Upper lobe of left lung (tissue), 6 donors: ENCODE measurements at regions not wholly inside any gene's neighbourhood (a gene's known extent, or its start where the extent isn't known, plus 50 kb on each side); places are given as distances from the start of the nearest gene placed in this dataset.
"Not testable (repeated sequence)": the region's sequence is repeated elsewhere in the genome, so short reads cannot be mapped to it uniquely, and the experiment has no call there.

ENCODE experiments used
- ATAC-seq, 2 donors: fragments of 200-7000 bp; cut with Tn5 transposase; one replicate each; pipeline ENCODE4 v1.9.1; 2022; ENCODE audit warnings: mild to moderate bottlenecking in 2 of 2, moderate library complexity in 2 of 2; ENCODE audit not compliant: low FRiP score in 2 of 2
- DNase-seq, 2 donors: peaks; one replicate each; pipeline ENCODE4 v3.0.0-alpha.2; 2019 to 2020
- H3K27ac ChIP-seq, 4 donors: fragments of 200-600 bp; sonication (generic); one replicate each; pipeline ENCODE4 v1.5.1; 2016 to 2019
- H3K27me3 ChIP-seq, 4 donors: fragments of 200-600 bp; sonication (generic); one replicate each; pipeline ENCODE4 v1.5.1; 2017 to 2019
- H3K36me3 ChIP-seq, 4 donors: fragments of 200-600 bp; sonication (generic); one replicate each; pipeline ENCODE4 v1.5.1; 2016 to 2019
- H3K4me1 ChIP-seq, 4 donors: fragments of 200-600 bp; sonication (generic); one replicate each; pipeline ENCODE4 v1.5.1; 2018 to 2019
- H3K4me3 ChIP-seq, 4 donors: fragments of 200-600 bp; sonication (generic); one replicate each; pipeline ENCODE4 v1.5.1; 2017 to 2019; ENCODE audit warnings: mild to moderate bottlenecking in 2 of 4, moderate library complexity in 1 of 4
- H3K9me3 ChIP-seq, 4 donors: fragments of 200-600 bp; sonication (generic); one replicate each; pipeline ENCODE4 v1.5.1; 2018 to 2019
- CTCF ChIP-seq, 6 experiments: fragments of 450-650 bp in 4 of 6; fragments of 200-600 bp in 2 of 6; sonication (generic) in 2 of 6; IDR thresholded peaks; one replicate each; pipeline ENCODE4 v1.5.1; 2016 to 2019; ENCODE audit warnings: antibody characterized with exemption in 6 of 6
- EP300 ChIP-seq, 4 donors: sonication (generic); formaldehyde crosslinking; IDR thresholded peaks; one replicate each; pipeline ENCODE4 v1.5.1; 2017; ENCODE audit warnings: antibody characterized with exemption in 4 of 4, control low read depth in 2 of 4
- POLR2A ChIP-seq, 4 donors: fragments of 450-650 bp; IDR thresholded peaks; one replicate each; pipeline ENCODE4 v1.5.1; 2016 to 2017; ENCODE audit warnings: antibody characterized with exemption in 4 of 4, mild to moderate bottlenecking in 2 of 4
- POLR2AphosphoS5 ChIP-seq, 2 donors: sonication (generic); formaldehyde crosslinking; IDR thresholded peaks; one replicate each; pipeline ENCODE4 v1.5.1; 2017; ENCODE audit warnings: antibody characterized with exemption in 2 of 2
- WGBS, 2 donors: methylation state at CpG; one replicate each; pipeline ENCODE4 v1.1.5; 2017 to 2018; 5-methylcytosine and 5-hydroxymethylcytosine counted together
- donor health status: DM: no; HTN: no; CAD: no; lungs with moderate emphysema.
- donor health status: DM: no; HTN: yes; CAD: no; lungs with severe emphysema.

- 89 to 92% methylated on average over 2 to 13 of the region's 13 CpGs for WGBS, 2 donors
- DNase-seq, result no peak
- no peaks in the 10 kb centered on the region for H3K9me3 ChIP-seq
- no peak overlapping the region for H3K27ac ChIP-seq
- TF ChIP-seq CTCF (IDR thresholded peaks at IDR 0.05), result no peak
- TF ChIP-seq EP300 (IDR thresholded peaks at IDR 0.05), result no peak
- no peak for TF ChIP-seq POLR2A (IDR thresholded peaks at IDR 0.05)
- TF ChIP-seq POLR2AphosphoS5 (IDR thresholded peaks at IDR 0.05), result no peak
- H3K4me3 ChIP-seq, result no peak overlapping the region
- H3K36me3 ChIP-seq, result no peaks in the 10 kb centered on the region
- no peaks in the 10 kb centered on the region for H3K4me1 ChIP-seq
- peak in 1 of 2 donors; percentile 93 for ATAC-seq
- H3K27me3 ChIP-seq, result no peaks in the 10 kb centered on the region
Observed at GRCh38 chr10:125231116-125231812, 70.9 kb upstream of the CTBP2 start.

GRCh38 chr10:125230251-125230650 lies 69.9 kb upstream of the CTBP2 start:
- Histone ChIP-seq H3K27me3 (no peaks in the 10 kb centered on the region), H3K27ac (no peak overlapping the region), H3K36me3 (no peaks in the 10 kb centered on the region), H3K4me3 (no peak overlapping the region), H3K4me1 (no peaks in the 10 kb centered on the region), H3K9me3 (no peaks in the 10 kb centered on the region)
- DNase-seq, result no peak
- 75 to 80% methylated on average over 2 of the region's 2 CpGs for WGBS, 2 donors
- no peak for ATAC-seq
- TF ChIP-seq POLR2A (IDR thresholded peaks at IDR 0.05) (no peak), EP300 (IDR thresholded peaks at IDR 0.05) (no peak), CTCF (IDR thresholded peaks at IDR 0.05) (no peak), POLR2AphosphoS5 (IDR thresholded peaks at IDR 0.05) (no peak)

- WGBS, 2 donors, result 73 to 79% methylated on average over 29 to 32 of the region's 38 CpGs
Observed at GRCh38 chr10:125228245-125228940, 68.0 kb upstream of the CTBP2 start.

GRCh38 chr10:125227546-125227945 lies 67.2 kb upstream of the CTBP2 start:
- WGBS, 2 donors, result 88 to 91% methylated on average over 15 of the region's 15 CpGs
- Histone ChIP-seq H3K27ac (no peak overlapping the region), H3K36me3 (no peaks in the 10 kb centered on the region), H3K4me1 (no peaks in the 10 kb centered on the region), H3K27me3 (no peaks in the 10 kb centered on the region), H3K4me3 (no peak overlapping the region), H3K9me3 (no peaks in the 10 kb centered on the region)
- DNase-seq, result no peak
- TF ChIP-seq POLR2AphosphoS5 (IDR thresholded peaks at IDR 0.05) (no peak), EP300 (IDR thresholded peaks at IDR 0.05) (no peak), CTCF (IDR thresholded peaks at IDR 0.05) (no peak), POLR2A (IDR thresholded peaks at IDR 0.05) (no peak)
- no peak for ATAC-seq

More at GRCh38 chr10:125228245-125228940, 68.0 kb upstream of the CTBP2 start:
- H3K27me3 ChIP-seq, H3K4me1 ChIP-seq, DNase-seq, H3K4me3 ChIP-seq, H3K27ac ChIP-seq, H3K36me3 ChIP-seq, ATAC-seq, H3K9me3 ChIP-seq: not testable (repeated sequence)

GRCh38 chr10:125226823-125227222 lies 66.5 kb upstream of the CTBP2 start:
- no peak for ATAC-seq

More at GRCh38 chr10:125226823-125227222, 66.5 kb upstream of the CTBP2 start:
- peak in 1 of 2 donors; percentile 54 for DNase-seq
- Histone ChIP-seq H3K4me3 (no peak overlapping the region), H3K27ac (no peak overlapping the region), H3K9me3 (no peaks in the 10 kb centered on the region), H3K36me3 (no peaks in the 10 kb centered on the region), H3K4me1 (no peaks in the 10 kb centered on the region), H3K27me3 (no peaks in the 10 kb centered on the region)
- TF ChIP-seq EP300 (IDR thresholded peaks at IDR 0.05), result no peak
- no peak for TF ChIP-seq CTCF (IDR thresholded peaks at IDR 0.05)
- no peak for TF ChIP-seq POLR2A (IDR thresholded peaks at IDR 0.05)
- TF ChIP-seq POLR2AphosphoS5 (IDR thresholded peaks at IDR 0.05), result no peak
- 93 to 98% methylated on average over 11 to 13 of the region's 13 CpGs for WGBS, 2 donors
